DMS53 treated with DMSO at 0.1 percent for 48 hours (cell line): ENCODE measurements at regions not wholly inside any gene's neighbourhood (a gene's known extent, or its start where the extent isn't known, plus 50 kb on each side); places are given as distances from the start of the nearest gene placed in this dataset.

Experiments
- DNase-seq: peaks from one replicate; lab custom pipeline; 2025; ENCODE audit not compliant: unreplicated experiment; lab: John Stamatoyannopoulos, UW

GRCh38 chr1:235027076-235027861 is 101.4 kb downstream of the TOMM20 start:
- no peak for DNase-seq

DNA sequence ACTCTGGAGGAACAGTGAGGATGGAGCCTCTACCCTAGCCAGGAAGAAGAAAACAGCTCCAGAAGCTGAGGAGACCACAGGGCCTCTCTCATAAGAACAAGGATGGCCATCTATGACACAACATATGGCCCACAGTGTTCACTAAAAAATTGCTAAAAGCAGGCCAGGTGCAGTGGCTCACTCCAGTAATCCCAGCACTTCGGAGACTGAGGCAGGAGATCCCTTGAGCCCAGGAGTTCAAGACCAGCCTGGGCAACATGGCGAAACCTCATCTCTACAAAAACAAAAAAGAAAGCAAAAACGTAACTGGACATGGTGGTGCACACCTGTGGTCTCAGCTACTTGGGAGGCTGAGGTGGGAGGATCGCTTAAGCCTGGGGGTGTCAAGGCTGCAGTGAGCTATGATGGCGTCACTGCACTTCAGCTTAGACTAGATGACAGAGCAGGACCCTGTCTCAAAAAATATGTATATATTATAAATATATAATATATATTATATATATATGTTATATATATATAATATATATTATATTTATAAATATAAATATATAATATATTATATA is 103.1 kb downstream of the TOMM20 start:
- DNase-seq = no peak

DNA sequence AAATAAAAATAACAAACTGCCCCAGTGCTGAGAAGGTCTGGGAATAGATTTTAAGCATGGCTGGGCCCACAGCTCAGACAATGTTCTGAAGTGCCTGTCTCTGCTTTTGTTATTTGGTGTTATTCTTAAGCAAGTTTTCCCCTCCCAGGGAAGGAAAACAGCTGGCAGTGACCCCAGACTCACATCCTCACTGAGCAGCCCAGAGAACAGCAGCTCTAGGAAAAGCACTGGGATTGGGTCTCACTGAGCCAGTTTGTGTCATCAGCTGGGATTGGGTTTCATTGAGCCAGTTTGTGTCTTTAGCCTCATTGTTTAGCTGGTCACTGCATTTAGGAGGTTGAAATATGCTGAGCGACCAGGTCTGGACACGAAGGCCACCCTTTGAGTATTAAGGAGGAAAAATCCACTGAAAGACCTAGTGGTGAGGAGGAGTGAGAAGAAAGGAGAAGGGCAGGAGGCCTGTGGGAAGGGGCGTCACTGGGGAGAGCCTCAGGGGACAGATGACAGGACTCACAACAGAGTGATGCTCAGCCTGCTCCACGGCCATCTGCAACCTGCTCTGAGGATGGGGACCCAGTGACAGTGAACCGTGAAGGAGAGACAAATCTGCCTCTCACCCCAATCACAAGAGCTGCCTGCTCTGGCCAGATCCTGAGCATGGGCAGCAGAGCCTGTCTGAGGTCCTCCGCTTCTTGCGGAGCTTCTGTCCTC is 103.8 kb downstream of the TOMM20 start:
- DNase-seq = no peak

DNA sequence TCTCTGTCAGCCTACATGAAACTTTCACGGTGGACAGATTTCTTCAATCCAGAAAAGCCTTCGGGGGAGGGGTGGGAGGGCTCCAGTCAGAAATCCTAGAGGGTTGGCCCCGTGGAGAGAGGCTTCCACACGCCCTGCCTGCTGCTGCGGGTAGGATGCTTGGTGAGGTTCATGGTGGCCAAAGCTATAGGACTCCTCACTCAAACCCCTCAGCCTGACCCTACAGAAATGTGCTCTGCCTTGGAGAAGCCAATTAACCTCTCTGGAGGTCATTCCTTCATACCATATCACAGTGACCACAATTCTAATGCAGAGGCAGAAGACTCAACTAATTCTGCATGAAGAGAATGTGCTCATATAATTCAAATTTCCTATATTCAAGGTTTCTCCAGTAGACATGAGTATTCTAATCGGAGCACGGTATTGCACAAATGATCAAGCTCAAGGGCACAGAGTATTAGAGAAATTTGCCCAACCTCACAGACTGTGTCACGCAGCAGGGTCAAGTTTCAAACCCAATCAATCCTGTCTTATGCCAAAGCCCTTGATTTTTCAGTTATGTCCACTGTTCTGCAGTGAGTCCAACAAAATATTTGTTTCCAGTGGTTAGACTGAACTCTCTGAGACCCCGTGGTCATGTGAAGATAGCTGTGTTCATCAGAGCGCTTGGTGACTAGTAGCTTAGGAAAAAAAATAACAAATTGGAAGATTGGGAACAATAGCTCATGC is 104.8 kb downstream of the TOMM20 start:
- DNase-seq = no peak

- no peak for DNase-seq
Measured at GRCh38 chr1:235022981-235023710, 105.5 kb downstream of the TOMM20 start.

DNA sequence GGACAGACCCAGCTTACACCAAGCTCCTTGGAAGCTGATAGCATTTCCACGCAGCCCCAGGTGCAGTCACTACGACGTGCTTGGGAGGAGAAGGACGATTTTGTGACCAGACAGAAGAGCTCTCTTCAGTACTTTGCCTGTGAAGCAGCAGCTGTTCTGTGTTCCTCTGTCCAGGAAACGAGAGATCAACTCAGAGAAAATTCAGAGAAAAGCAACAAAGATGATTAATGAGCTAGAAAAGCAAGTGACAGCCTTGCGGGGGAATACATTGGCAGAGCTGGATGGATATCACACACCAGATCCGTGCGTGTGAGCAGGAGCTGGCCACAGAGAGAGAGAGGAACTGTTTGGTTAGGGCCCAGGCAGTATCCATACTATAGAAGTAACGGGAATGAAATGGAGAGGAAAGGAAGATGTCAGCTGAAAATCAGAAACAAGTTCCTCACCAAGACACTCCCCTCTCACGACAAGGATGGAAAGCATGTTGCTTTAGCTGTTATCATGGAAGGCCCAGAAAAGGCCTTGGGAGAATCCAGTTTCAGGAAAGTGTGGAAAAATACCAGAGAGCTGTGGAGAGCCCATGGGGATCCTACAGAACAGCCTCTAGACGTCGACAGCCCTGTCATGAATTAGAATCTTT is 106.2 kb downstream of the TOMM20 start:
- no peak for DNase-seq

DNA sequence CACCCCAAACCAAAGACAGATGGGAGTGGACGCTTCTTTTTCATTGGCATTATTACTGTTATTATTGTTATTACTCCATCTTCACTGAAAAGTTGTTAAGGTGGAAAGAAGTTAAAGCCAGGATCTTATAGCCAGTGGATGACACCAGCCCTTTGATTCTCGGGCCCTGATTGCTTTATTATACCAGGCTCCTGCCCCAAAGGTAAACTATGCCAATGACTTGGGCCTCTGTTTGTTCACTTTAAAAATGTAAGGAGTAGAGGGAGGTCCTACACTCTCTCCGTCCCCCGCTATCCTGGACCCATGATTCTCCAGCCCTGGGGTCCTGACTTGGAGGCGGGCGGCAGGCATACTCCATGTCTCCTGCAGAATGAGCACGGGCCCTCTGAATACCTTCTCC is 106.8 kb downstream of the TOMM20 start:
- no peak for DNase-seq

DNA sequence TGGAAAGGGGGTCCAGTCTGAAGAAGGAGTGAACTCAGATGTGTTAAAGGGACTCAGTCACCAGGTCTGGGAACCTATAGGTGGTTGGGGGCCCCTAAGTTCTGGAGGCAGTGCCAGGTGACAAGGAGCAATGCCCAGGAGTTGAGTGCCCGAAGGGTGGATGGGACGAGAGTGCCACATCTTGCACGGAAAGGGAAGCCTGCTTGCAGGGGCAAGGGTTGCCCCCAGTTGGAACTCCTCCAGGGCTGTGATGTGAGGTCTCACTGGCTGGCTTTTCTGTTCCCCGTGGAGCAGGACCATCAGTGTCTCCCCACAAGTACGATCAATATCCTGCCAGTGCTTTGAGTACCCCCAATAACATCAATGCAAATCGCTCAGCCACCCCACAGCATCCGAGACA is 107.3 kb downstream of the TOMM20 start:
- no peak for DNase-seq

DNA sequence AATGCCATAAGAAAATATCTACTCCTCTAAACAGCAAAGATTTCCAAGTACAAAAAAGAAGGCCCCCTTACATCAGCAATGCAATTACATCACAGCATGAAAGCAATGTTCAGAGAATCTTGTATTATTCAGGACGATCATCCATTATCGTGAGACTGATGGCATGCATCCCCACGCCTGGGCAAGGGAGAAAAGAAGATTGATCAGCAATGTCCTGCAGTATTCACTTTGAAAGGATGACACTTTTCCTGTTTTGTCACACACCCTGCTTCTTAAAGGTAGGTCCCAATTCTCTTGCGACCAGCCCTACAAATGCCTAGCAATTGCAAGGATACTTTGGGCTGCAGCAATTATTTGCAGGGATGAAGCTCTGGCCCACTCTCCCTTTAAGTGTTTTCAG is 108.7 kb downstream of the TOMM20 start:
- DNase-seq = no peak

- DNase-seq = no peak
Measured at GRCh38 chr1:235019471-235019870, 109.2 kb downstream of the TOMM20 start.

GRCh38 chr1:235018720-235019444 is 109.8 kb downstream of the TOMM20 start:
- no peak for DNase-seq

- DNase-seq = no peak
Measured at GRCh38 chr1:235018161-235018560, 110.5 kb downstream of the TOMM20 start.

DNA sequence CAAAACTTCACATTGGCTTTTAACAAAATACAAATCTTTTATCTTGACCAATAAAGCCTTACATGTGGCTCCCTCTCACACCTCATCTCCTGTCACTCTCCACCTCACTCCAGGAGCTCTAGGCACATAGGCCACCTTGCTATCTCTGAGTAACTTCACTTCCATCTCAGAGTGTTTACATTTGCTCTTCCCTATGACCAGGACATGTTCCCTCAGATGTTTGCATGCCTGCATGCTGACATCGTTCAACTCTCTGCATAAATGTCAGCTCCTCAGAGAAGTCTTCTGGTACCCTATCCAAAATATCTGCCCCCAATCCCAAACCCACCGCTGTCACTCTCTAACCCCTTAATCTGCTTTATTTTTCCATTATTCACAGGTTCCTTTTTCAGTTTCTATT is 110.9 kb downstream of the TOMM20 start:
- peak; percentile 24 for DNase-seq

DNA sequence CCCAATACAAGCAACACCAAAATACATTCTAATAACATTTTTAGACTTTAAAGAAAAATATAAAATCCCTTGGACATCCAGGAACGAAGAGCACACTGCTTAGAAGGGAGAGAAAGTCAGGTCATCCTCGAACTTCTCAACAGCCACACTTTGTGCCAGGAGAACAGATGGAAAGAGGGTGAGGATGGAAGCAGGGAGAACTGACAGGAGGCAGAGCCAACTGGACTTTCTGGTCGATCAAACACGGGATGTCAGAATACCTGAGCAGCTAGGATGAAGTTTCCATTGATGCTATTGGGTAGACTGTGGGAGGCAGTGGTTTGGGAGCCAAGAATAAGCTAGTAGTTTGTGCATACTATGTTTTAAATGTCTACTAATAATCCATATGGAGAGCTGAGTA is 111.4 kb downstream of the TOMM20 start:
- DNase-seq = no peak

DNA sequence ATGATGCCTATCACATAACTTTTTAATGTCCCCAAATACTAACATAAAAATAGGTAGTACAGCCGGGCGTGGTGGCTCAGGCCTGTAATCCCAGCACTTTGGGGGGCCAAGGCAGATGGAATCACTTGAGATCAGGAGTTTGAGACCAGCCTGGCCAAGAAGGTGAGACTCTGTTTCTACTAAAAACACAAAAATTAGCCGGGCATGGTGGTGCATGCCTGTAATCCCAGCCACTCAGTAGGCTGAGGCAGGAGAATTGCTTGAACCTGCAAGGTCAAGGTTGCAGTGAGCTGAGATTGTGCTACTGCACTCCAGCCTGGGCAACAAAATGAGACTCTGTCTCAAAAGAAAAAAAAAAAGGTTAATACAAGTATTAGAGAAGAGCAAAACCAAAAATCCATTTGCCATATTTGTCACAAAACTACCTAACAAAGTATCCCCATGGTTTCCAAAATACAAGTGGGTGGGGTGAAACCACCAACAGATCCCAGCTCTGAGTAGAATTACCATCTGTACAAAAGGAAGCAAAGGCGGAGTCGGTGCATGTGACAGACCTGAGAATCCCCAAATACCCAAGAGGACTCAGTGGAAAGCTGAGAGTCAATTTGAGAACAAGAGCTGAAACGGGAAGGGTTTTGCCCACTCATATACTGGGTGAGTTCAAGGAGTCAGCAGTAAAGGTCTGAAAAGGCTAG is 113.2 kb downstream of the TOMM20 start:
- DNase-seq = no peak

- DNase-seq = no peak
Measured at GRCh38 chr1:235014756-235015155, 113.9 kb downstream of the TOMM20 start.

- DNase-seq = no peak
Measured at GRCh38 chr1:235013512-235013911, 115.1 kb downstream of the TOMM20 start.

DNA sequence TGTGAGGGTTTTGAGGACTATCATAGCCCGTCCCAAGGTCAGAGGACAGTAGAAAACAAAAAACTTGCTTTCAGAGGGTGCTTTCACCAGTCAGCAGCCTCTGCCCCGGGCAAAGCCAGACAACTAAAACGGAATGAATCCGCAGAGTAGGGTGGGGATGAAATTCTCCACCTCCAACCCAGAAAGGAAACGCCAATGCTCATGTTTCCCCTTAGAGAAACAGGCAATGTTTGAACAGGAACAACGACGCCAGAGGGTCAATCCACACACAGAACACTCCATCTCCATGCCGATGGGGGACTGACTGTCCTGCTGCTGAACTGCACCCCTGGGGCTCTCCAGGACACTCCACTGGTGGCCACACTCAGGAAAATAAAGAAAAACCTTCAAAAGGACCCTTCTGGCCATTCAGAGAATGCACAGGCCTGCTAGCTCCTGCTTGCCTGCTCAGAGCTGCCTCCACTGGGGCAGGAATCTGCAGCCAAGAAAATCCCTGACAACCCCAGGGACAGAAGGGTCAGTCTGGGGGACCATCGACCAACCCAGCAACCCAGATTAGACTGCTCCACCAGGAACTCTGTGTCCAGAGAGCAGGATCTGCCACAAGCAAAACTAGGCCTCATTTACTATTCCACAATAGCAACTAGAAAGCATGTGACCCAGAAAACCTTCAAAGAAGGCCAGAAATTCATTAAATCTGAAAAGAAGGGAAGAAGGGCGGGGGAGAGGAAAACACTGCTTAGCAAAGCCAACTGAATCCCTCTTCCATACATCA is 116.0 kb downstream of the TOMM20 start:
- DNase-seq = no peak
